HG03432 (cell line): ENCODE measurements at regions not wholly inside any gene's neighbourhood (a gene's known extent, or its start where the extent isn't known, plus 50 kb on each side); places are given as distances from the start of the nearest gene placed in this dataset.

Experiments
- ATAC-seq: cut with Tn5 transposase; IDR thresholded peaks from one replicate; pipeline ENCODE4 v1.9.1; 2021; ENCODE audit warnings: mild to moderate bottlenecking, moderate library complexity; ENCODE audit not compliant: unreplicated experiment

DNA sequence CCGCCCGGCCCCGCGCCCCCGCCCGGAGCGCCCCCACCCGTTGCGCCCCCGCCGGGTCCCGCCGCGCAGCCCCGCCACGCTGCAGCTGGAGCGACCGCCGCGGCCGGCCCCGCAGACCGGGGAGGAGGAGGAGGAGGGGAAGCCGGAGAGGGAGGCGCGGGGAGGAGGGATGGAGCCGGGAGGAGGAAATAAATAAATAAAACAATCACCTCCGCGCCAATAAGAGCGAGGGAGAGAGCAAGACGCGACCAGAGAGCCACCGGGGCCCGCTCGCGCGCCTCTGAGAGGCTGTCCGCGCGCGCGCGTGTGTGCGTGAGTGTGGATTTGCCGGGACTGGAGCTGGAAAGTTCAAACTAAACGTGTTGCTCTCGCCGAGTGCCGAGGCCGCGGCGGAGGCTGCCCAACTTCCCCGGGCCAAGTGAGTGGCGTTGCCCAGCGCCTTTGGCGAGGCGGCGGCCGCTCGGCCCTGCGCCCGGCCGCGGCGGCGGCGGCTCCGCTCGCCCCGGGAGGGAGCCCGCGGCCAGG is 2184.4 kb upstream of the TENM3 start:
- ATAC-seq, result peak; percentile 50

- peak; percentile 20 for ATAC-seq
These were observed 2183.9 kb upstream of the TENM3 start for GRCh38 chr4:180059216-180059881.

DNA sequence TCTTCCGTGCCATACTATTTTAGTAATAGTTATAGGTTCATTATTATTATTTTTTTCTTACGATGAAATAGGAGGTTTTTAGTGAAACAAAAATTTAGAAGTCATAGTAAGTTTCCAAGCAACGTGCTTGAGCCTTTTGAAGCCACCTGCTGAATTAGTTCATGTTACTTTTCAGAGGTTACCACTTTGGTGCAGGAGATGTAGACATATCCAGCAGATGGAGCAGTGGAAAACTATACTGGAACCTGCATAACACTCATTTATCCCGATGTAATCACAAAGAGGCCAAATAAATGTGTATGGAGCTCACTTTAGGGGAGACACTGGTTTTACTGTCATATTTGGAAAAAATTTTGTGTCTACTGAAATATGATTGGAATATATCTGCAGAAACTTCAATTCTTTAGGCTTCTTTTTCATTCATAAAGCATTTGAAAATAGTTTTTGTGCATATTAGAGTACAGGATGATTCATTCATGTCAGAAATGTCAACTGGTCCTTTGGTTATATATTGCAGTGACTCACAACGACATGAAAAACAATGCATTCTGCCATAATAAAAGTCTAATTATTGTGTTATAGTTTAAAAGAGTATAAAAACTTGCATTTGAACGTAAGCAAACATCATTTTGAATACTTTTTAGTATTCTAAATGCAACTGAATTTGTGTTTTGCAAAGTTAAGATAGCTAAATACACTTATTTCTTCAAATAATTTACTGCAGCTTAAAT is 2182.9 kb upstream of the TENM3 start:
- no peak for ATAC-seq

GRCh38 chr4:180081072-180081471 is 2162.1 kb upstream of the TENM3 start:
- ATAC-seq, result no peak

DNA sequence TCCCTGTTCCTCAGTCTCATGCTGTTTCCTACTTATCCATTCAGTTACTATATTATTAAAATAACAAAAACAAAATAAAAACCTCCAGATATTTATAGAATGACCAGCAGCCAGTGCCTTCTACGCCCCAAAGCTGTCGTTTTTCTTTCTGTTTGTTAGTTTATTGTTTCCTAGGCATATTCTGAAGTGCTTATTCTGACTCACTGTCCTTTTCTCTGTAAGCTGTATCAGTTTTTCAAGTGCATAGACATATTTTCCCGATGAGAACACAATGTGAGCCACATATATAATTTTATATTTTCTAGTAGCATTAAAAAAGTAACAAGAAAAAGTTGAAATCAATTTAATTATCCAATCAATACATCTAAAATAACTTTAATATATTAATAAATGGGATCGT is 2158.6 kb upstream of the TENM3 start:
- ATAC-seq, result no peak

GRCh38 chr4:180086480-180087190 is 2156.6 kb upstream of the TENM3 start:
- ATAC-seq, result no peak

DNA sequence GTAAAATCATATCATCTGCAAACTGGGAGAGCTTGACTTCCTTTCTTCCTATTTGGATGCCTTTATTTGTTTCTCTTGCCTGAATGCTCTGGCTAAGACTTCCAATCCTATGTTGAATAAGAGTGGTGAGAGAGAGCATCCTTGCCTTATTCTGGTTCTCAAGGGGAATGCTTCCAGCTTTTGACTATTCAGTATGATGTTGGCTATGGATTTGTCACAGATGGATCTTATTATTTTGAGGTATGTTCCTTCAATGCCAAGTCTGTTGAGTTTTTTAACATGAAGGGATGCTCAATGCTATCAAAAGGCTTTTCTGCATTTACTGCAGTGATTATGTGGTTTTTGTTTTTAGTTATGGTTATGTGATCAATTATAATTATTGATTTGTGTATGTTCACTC is 2144.6 kb upstream of the TENM3 start:
- no peak for ATAC-seq

DNA sequence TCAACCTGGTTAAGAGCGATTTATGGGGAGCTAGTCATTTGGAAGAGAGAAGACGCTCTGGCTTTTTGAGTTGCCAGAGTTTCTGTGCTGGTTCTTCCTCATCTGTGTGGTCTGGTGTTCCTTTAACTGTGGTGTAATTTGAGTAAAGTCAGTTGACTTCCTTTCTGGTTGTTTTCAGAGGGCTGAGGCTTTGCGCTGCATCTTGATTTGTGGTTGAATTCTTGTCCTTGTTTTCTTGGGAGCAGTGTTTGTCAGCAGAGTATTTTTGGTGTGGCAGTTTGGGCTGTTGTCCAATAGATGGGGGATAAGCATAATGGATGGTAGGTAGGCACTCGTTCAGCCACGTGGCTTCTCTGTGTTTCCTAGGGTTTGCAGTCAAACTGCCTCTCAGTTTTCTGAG is 2143.2 kb upstream of the TENM3 start:
- ATAC-seq, result no peak

DNA sequence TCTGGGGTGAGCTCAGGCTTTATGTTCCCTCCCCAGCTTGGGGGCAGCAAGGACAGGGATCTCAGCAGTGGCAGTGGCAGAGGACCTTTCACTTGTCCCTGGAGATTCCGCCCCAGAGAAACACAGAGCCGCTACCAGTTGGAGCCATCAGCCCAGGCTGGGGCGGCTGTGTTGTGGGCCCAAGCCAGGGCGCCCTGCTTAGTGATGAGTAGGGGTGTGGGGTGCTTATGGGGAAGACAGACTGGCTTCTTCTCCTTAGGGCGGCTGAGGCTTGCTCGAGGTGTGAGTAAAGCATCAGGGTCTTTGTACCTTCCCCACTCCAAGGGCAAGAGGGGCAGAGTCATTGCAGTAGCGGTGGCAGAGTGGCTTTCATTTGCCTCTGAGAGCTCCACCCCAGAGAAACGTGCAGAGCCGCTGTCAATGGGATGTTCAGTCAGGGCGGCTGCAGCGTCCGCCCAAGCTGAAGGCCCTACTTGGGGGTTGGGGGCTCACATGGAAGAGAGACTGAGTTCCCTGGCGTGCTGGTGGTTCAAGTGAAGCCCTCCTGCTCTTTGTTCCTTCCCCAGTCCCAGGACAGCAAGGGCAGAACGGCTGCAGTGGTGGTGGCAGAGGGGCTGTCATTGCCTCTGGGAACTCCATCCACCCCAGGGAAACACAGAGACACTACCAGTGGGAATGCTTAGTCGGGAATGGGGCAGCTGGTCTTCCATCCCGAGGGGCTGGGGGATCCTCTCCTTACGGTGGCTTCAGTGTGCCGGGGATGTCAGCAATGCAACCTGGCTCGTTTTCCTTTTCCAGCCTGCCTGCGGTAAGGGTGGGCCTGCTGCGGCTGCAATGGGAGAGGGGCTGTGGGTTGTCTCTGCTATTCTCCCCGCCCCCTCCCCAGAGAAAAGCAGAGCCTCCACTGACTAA is 2142.5 kb upstream of the TENM3 start:
- ATAC-seq, result no peak

- ATAC-seq, result no peak
These were observed 2141.7 kb upstream of the TENM3 start for GRCh38 chr4:180101348-180102083.

DNA sequence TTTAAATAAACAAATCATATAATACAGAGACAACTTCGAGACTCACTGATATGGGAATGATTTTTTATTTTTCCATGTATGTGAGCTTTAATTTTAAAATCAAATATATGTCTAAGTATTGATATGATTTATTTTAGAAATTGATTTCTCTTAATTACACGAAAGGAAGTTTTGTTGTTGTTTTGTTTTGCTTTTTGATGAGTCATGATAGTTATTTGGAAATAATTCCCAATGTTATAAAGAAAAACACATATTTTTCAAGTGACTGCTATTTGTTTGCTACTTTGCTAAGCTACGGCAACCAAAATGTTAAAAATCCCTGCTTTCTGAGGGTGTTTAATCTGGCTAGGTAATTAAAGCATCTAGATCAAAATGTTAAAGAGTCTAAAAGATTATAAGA is 2139.4 kb upstream of the TENM3 start:
- no peak for ATAC-seq

DNA sequence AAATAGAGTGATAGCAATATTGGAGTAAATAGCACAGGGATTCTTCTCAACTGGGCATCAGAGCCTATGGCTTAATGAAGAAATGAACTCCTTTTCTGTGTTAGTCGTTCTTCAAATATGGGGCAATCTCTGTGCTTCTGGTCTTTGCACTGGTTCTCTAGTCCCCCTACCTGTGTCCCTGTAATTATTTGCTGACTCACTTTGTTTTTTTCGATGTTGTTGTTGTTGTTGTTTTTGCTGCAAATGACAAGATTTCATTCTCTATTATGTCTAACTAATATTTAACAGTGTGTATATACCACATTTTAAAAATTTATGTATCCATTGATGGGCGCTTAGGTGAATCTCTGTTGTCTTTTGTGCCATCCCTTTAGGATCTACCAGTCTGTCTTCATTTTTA is 2137.8 kb upstream of the TENM3 start:
- ATAC-seq, result no peak

- no peak for ATAC-seq
These were observed 2137.1 kb upstream of the TENM3 start for GRCh38 chr4:180106122-180106521.

DNA sequence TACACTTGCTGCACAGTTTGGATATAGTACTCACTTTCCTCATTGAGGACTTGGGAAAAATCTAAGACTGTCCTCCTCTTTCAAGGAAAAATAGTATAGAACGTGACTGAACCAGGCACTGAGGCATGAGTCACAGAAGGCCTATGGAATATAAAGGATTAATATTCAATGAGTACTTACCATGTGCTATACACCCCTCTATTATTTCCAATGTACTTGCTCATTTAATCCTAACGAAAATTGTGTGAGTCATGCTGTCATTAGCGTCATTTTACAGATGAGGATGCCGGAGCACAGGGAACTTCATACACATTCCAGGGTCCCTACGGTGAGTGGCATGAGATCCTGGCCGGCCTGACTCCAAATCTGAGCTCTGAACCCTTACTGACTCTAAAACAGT is 2136.2 kb upstream of the TENM3 start:
- no peak for ATAC-seq

- ATAC-seq, result no peak
These were observed 2126.4 kb upstream of the TENM3 start for GRCh38 chr4:180116840-180117239.

GRCh38 chr4:180120068-180120467 is 2123.1 kb upstream of the TENM3 start:
- ATAC-seq, result peak; percentile 62

DNA sequence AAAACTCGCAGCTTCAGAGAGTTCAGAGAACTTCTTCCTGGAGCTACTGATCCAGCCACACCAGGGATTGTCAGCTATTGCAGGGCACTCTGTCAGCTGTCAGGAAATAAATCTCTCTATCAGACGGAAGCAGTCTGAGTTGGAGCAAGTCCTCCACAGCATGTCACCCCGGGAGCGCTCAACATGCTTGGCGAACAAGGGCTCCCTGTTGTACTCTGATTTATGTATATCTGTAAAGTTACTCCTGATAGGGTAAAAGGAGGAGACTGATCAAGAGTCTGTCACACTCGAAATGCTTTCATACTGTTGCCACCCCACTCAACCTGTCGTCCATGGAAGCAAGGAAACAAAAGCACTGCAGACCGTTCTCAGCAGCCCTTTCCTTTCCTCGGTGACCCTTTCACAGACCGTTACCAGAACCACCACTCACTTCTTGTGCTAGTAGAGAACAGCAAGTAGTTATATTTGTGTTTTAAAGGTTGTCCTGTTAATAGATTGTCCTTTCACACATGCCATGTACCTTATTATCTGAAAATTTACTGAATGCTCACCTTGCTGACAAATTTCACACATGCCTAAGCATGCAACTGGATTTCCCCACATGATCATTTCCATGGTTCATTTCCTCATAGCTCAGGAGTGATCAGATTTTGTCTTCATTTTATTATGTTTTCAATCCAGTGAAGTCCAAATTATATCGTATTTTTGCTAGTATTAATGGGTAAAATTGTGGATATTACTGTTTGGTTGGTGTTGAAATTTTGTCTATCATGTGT is 2108.9 kb upstream of the TENM3 start:
- ATAC-seq, result peak; percentile 67

DNA sequence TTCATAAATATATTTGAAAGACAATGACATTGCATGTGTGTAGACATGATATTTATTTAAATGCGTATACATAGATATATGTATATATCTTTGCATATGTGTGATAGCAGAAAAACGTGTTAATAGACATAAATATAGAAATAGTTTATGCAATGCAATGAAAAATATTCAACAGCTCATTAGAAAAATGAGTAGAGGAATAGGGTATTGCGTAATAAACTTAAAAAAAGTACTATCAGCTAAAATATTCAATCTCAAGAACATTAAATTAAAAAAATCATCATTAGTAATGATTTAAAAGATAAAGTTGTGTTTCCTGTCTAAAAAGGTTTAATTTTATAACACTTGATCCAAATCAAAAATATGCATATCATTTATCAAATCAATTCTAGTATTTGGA is 2101.5 kb upstream of the TENM3 start:
- ATAC-seq, result no peak

DNA sequence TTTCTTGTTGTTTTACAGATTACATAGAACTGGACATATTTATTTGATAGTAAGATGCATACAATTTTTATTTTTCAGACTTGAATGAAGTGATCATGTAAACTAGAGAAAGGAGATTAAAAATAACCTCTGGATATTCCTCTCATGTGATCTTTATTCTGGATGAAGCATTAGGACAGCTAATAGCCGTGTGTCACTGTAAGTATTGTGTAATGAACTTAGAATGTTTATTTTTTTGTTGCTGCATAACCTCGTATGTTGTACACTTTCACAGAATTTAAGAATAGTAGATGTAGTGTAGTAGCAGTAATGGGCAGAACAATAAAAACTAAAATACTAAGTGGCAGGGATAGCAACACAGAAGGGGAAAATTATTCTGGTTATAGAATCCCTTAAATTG is 2094.5 kb upstream of the TENM3 start:
- ATAC-seq, result no peak
